A204.1 (cell line): ENCODE measurements at regions not wholly inside any gene's neighbourhood (a gene's known extent, or its start where the extent isn't known, plus 50 kb on each side); places are given as distances from the start of the nearest gene placed in this dataset.
"Not testable (repeated sequence)": the region's sequence is repeated elsewhere in the genome, so short reads cannot be mapped to it uniquely, and the experiment has no call there.

Experiments used
- FAIRE-seq: peaks from 2 replicates; lab custom pipeline; 2012; peaks lifted over from hg19 to GRCh38; lab: Jason Lieb, UNC

DNA sequence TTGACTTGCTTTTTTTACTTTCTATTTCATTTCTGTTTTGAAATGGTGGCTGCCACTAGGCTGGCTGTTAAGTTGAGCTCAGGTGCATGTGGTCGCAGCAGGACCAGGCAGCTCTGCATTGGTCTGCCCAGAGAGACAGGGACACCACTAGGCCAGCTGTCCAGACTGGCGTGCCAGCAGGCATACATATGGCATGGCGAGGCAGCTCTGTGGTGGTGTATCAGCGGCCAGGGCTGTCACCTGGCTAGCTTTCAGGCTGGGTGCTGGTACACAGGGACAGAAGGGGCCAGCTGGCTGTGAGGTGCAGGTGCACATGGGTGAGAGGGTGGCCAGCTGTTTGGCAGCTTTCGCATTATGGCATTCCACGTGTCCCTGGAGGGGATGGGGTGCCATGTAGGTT, 654.0 kb upstream of the ACO1 start:
- FAIRE-seq: no peak

DNA sequence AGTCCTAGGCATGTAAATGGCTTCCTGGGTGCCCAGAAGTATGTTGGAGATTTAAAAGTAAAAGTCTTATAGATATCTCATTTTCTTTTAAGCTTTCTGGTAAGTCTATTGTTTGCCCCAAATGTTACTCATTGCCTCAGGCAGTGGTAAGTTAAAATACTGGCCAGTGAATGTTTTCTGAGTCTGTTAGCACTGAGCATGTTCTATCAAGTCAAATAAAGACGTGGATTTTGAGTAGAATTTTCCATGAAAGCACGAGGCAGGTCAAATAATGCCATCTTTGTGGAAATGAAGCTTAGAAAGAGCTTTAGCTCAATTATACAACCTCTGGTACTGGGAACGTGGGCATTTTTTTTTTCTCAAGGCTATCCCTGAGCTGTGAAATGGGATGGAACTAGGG, 651.3 kb upstream of the ACO1 start:
- no peak for FAIRE-seq

DNA sequence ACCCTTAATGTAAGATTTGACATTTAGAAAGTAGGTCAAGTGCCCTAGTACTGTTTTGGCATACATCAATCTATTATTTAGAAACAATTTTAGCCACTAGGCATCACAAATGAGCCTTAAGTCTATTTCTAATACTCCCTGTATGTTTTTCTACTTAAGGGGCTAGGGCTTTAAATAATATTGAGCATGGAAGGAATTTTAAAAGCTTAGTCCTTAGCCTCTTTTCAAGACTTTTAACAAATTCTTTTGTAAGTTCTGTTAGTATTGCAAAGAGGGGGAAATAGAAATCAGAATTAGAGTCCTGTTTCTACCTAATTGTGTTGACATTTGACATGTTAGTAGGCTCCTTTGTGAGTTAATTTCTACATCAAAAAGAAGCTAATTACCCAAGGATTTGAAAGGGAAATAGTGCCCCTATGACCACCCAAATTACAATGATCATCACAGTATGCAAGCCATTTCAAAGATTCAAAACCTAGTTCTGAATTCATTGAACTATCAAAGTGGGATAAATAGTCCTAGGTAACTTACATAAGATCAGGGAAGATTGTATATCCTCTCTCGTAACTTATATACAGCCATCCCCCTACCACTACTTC, 647.8 kb upstream of the ACO1 start:
- FAIRE-seq: no peak

DNA sequence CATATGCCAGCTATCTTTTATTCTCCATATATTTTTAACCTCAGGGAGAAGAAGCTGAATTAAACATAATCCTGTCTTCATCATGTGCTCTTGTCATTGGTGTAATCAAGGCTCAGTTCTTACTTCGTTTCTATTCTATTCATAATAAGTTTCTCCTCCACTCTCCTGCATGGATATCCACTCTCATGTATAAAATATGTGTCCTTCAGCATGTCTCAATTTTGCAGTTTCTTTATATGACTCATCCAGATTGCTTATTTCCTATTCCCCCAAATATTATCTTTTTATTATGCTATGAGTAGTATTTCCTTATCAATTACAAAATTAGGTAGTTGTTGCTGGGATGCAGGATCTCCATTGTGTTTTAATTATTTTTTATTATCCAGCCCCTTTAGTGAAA, 643.7 kb upstream of the ACO1 start:
- no peak for FAIRE-seq

DNA sequence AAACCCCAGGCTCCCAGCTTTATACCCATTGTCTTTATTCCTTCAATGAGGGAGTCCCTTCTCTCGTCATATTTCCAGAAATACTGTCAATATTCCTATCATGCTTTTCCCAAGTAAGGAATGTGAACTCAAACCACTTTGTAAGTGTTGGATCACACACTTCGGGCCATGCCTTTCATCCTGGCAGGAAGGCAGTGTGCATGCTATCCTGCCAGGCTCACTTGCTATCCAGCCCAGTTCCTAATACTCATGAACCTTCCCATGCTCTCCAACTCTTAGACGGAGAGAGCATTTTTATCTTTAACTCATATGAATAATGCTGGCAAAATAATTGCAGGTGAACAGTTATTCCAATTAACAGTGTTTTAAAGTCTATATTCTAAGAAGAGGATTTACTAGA, 639.9 kb upstream of the ACO1 start:
- no peak for FAIRE-seq

DNA sequence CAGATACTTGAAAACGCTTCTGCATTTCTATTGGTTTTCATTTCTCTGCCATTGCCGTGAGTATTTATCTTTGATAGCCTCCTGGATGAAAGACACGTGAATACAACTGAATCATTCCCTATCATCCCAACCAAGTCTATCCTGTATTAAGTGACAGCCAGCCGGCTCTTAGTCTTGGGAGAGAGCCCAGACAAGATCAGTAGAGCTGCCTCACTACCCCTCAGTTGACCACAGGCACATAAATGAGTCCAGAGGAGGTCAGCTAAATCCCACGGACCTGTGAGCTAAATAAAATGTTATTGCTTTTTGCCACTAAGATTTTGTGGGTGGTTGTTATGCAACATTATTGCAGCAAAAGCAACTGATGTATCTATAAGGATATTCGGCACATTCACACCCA, 639.0 kb upstream of the ACO1 start:
- no peak for FAIRE-seq

DNA sequence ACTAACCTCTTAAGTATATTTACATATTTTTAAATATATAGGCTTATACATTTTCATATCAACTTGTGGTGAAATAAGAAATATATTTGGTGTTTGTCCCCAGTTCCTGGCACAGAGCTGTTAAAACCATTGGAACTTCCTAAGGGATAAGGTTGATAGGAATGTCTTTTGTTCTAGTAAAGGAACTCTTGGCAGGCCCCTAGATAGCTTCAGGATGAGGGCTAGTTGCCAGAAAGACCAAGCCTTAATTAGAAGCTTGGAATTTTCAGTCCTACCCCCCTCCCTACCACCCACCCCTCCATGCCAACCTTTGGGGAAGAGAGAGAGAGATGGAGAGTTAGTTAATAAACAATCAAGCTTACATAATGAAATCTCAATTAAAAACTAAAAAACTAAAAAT, 638.6 kb upstream of the ACO1 start:
- no peak for FAIRE-seq

DNA sequence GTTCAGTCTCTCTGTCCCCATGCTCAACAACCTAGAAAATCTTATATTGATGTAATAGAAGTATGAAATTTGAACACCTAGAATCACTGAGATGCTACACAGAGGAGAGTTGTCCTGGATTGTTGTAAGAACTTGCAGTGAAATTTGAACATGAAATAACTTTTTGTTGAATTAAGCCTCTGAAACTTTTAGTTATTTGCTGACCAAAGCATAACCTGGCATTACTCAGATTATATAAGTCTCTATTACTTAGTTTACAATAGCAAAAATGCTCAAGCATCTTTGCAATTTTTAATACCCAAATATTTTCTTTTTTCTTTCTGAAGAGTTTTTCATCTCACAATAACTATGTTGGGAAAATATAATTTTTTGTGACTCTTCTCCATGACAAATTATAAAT, 630.7 kb upstream of the ACO1 start:
- FAIRE-seq: no peak

DNA sequence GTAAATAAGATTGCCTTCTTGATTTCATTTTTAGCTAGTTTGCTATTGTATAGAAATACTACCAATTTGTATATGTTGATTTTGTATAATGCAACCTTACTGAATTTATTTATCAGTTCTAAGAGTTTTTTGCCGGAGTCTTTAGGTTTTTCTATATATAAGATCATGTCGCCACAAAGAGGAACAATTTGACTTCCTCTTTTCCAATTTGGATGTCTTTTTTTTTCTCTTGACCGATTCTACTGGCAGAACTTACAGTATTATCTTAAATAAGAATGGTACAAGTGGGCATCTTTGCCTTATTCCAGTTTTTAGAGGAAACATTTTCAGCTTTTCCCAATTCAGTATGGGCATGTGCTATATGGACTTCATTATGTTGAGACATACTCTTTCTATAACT, 624.7 kb upstream of the ACO1 start:
- FAIRE-seq: no peak

DNA sequence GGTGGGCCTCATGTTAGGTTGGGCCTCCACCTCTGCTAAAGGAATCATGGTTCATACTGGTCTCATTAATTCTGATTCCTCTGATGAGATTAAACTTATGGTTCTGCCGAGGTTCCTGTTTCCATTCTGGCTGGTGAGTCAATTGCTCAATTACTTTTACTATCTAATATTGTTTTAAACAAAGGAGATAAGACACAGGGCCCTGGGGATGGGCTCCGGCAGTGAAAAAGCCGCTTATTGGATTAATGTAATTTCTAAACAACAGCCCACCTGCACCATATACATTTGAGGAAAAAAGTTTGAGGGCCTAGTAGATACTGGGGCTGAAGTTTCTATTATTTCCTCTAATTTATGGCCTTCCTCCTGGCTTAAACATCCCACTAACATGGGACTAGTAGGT, 610.4 kb upstream of the ACO1 start:
- not testable (repeated sequence) for FAIRE-seq

DNA sequence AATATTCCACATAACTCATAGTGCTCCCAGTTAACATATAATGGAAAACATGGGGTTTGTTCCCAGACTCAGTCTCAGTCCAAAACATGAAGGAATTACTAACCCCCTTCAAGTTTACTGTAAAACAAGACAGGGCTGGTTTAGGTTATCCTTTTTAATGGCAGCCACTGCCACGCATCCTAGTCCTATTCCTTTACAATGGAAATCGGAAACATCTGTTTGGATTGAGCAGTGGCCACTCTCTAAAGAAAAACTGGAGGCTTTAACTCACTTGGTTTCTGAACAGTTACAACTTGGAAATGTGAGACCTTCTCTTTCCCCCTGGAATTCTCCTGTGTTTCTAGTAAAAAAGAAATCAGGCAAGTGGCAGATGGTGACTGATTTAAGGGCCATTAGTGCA, 609.9 kb upstream of the ACO1 start:
- no peak for FAIRE-seq

DNA sequence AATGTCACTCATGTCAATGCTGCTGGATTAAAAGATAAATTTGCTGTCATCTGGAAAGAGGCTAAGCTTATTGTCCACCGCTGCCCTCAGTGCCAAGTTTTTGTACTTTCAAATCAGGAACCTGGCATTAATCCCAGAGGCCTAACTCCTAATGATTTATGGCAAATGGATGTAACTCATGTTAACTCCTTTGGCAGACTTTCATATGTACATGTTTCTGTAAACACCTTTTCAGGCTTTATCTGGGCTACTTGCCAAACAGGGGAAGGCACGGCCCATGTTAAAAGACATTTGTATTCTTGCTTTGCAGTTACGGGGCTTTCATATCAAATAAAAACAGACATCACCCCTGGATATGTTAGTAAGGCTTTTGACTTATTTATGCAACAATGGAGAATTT, 608.0 kb upstream of the ACO1 start:
- FAIRE-seq: no peak

DNA sequence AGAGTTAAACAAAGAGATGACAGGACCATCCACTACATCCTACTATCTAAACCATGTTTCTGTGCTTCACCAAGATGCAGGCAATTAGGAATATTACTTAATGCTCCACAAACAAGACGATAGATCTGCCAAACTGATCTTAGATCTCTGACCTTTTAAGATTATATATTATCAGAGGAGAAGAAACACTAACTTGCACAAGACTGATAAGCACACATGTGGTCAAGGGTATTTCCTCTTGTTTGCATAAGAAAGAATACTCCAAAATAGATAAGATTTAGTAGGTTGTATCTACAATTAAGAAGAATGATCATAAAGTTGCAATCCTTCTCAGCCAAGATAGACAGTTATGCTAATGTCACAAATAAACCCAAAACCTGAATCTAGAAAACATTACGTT, 601.0 kb upstream of the ACO1 start:
- FAIRE-seq: no peak

DNA sequence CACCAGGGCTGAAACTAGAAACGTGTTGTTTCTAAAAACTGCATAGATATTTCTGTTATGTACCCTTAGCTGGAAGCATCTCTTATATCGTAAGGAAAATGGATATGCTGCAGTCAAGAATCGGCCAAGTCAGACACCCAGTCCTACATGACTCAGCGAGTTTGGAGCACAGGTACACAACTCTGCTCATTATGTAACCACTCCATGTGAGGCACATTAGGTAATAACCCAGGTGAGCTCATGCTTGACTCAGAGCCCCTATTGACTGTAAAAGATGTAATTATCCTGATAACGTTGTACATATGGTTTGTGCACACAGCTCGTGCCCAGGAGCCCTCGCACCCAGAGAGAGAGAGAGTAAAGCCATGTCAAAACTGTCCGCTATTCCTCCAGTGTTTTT, 593.7 kb upstream of the ACO1 start:
- FAIRE-seq: no peak

DNA sequence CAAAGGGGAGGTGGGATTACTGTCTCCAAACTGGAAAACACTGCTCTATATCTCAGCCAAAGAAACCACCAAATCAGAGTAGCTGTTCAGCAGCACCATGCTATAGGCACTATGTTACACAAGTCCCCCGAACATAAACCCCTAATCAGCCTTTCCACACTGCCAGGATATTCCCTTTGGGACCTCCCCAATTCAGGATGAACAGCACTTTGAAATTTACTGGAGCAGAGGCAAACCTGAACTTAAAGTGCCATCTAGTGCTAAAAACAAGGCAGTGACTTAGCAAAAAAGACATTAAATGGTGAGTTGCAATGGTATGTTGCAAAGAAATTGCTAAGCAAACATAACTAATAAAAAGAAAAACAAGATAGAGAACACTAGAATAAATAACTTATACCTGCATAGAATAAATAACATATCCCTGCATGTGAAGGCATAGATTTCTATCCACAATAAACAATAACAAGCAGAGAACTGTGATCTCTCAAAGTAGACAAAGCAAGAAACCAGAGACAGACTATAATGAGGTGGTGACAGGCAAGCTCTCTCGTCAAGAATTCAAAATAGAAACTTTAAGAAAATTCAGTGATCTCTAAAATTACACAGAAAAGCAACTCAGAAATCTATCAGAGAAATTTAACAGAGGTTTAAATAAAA, 584.4 kb upstream of the ACO1 start:
- FAIRE-seq: peak; percentile 68

DNA sequence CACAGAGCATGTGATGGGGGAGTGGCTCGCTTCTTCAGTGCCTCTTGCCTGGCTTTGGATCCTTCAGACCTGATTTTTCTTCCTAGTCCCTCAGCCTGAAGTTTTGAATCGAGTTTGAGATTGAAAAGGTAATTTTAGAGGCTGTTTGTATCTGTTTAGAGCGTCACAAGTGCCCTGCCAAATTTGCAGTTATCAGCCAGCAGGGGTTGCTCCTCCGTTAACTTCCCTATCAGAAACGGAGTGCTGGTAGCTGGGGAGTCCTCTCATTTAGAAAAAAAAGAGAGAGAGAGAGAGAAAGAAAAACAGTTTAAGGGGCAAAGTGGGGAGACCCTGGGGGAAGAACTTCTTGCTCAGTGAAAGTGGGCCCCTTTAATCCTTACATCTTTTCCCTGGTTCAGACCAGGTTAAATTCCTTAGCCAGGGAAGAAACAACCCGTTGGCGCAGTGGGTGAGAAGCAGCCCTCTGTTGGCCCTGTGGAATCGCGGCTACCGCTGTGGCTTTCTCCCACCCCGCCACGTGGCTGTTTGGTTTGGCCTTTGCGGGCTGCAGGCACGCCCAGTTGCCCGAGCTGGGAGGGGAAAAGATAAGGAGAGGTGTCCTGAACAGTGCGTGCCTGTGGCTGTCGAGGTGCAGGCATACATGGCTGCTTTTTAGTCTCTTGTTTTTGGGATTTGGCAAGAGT, 576.7 kb upstream of the ACO1 start:
- no peak for FAIRE-seq

DNA sequence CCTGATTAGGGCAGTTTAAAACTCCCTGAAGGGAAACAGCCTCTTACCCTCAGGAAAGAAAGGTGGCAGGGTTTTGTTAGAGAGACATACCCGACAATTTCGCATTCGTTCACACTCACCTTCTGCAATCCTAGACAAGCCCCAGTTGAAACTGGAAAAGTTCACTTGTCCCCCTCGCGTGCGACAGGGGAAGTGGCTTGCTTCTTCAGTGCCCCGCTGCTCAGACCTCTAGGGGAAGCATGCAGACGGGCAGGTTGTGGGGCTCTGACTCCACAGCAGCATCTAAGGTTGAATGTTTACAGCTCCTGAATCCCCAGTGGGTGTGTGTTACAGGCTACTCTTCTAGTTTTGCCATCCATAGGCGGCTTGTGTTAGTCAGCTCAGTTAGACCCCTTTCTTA, 575.7 kb upstream of the ACO1 start:
- FAIRE-seq: no peak

DNA sequence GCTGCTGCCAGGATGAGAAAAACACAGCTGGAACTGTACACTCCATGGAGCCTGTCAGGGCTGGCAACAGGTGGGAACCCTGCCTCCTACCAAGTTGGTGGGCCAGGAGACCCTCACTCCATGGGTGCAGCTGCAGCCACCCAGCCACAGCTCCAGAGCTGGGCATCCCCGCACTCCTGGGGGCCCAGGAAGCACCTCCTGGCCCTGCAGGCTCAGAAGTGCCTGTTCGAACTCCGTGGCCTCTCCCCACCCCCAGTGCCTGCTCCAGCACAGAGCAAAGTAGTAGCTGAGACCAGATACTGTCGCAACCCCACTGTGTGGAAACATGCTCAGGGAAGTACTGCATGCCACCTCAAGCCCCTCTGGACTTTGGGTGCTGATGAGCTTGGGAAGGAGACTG, 564.0 kb upstream of the ACO1 start:
- FAIRE-seq: no peak

DNA sequence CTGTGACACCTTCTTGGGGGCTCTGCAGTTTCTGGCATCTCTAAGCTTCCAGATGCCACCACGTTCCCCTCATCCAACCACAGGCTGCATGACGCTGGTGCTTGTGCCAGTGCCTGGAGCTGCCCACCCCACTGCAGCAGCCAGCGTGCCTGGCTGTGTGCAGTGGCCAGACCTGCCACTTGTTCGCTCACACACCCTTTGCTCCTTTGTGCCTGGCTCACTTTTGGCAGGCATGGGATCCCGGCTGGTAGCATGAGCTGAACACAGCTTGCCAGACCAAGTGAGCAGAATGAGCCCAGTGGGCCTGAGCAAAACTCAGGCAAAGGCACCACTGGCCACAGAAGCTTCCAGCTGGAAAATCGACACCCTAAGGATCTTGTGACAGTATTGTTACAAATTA, 562.9 kb upstream of the ACO1 start:
- FAIRE-seq: no peak

DNA sequence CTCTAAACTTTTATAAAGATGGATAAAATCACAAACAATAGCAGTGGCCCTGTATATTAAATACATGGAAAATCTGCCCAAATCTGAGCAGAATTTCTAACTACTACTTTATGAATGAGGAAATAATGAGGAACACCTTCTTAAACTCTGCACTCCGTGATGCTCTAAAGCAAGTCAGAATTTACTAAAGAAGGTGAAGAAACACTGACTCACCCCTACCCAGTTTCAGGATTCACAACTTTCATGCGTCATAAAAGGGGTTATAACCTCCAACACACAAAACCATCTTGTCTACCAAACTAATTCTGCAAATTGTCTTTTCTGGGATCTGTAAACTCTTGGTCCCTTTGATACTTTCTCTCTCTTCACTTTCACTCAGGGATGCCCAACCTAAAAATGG, 561.1 kb upstream of the ACO1 start:
- no peak for FAIRE-seq

DNA sequence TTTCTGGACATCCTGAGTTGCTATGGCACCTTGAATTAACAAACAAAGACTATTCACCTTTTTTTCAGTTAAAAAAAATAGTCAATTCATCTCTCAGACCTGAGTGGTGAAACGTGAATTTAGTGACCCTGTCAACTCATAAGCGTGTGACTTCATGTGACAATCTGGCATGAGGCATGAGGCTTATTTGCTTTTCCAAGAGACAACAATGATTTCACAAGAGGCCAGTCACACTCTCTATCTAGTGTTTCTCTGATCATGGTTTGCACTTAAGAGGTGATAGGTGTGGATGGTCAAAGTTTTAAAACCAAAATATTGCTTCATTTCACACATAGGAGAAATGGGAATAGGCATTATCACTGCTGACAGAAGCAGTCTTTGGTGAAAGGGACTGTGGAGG, 559.6 kb upstream of the ACO1 start:
- FAIRE-seq: no peak

DNA sequence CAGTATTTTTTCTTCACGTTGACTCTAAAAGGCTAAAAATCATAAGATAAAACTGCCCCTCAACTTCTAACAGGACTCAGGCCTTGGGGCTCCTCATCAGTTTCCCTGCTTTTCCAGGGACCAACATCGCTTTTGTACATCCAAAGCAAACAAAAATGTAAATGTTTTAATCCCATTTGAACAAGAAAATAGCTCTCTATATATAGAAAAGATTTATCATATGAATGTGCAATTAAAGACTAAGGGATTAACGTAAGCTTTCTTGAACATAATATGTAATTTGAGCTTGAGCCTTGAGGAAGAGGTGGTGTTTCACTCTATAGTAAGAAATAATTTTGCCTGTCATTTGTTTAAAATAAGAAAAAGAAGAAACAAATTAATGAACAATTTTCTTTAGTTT, 547.2 kb upstream of the ACO1 start:
- FAIRE-seq: no peak

DNA sequence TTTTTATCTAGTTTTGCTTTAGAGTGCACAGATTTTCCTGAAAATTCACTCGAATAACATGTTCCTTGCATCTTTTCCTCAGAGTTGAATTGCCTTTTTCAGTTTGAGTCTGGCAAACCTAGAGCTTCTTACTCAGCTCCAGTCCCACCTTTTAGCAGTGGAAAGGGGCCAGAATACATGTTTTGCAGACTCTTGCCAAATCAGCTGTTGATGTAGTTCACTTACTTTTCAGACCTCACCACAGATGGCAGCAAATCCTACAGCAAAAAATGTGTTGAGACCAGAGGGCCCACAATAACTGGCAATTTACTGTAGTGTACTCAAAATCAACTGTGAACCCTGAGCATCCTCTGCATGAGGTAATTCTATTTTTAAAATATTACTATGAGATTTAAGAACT, 545.2 kb upstream of the ACO1 start:
- no peak for FAIRE-seq

DNA sequence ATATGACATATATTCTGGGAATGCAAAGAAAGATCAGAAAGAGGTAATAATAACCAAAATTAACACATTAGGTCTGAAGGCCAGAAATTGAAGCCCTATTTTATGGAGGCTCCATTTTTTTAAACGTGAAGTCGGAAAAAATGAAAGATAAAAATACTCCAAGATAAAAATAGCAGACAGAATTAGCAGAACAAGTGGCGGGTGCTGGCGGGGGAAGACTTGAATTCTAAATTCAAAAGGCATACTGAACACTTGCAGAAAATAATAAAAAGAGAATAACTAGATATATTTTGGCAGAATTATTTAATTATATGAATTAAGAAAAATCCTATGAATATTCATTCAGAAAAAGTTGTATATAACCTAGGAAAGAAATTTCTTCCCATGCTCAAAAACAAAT, 543.7 kb upstream of the ACO1 start:
- no peak for FAIRE-seq
